Endothelial cell of umbilical vein (primary cell): ENCODE measurements at regions not wholly inside any gene's neighbourhood (a gene's known extent, or its start where the extent isn't known, plus 50 kb on each side); places are given as distances from the start of the nearest gene placed in this dataset.

ENCODE experiments used
- BruUV-seq: library from RNA; stranded (reverse); fragments of 400-500 nt; replicated peaks from 2 replicates; lab custom pipeline; 2021; lab: Mats Ljungman, UMichigan
- CTCF ChIA-PET: fragments of 300-600, 350-600 bp; sonication (Branson Sonifier 250); formaldehyde crosslinking; loops from one replicate; lab custom pipeline; 2021; ENCODE audit warnings: antibody characterized with exemption, inconsistent platforms; lab: Charles Lee
- POLR2A ChIA-PET: fragments of 300-600, 350-600 bp; sonication (Branson Sonifier 250); formaldehyde crosslinking; loops from one replicate; lab custom pipeline; 2021; ENCODE audit warnings: antibody characterized with exemption, inconsistent platforms; lab: Charles Lee
- DNase-seq: peaks from one replicate; pipeline ENCODE4 v3.0.0-alpha.2; 2011; ENCODE audit warnings: low read depth, low spot score
- FAIRE-seq: peaks from 2 replicates; lab custom pipeline; 2011; peaks lifted over from hg19 to GRCh38; lab: Jason Lieb, UNC
- H2AFZ ChIP-seq: 2 replicates; pipeline ENCODE4 v1.6.0; 2012; ENCODE audit warnings: low read depth, low read length, control low read depth, inconsistent platforms
- H3K27ac ChIP-seq: 2 replicates; pipeline ENCODE4 v1.5.1; 2011; ENCODE audit warnings: low read depth, mild to moderate bottlenecking, control low read depth, low read length, moderate library complexity; ENCODE audit not compliant: insufficient read depth
- H3K27me3 ChIP-seq, 2 experiments: 2 replicates each; pipeline versions ENCODE4 v1.6.0 to v1.6.1; 2011; ENCODE audit warnings: low read length in 2 of 2, mixed read lengths in 1 of 2; ENCODE audit not compliant: control insufficient read depth in 2 of 2, insufficient read depth in 2 of 2
- H3K36me3 ChIP-seq, 2 experiments: 2 replicates in 1 of 2; 3 replicates in 1 of 2; pipeline ENCODE4 v1.5.1; 2011; ENCODE audit warnings: low read length in 2 of 2, mild to moderate bottlenecking in 1 of 2, moderate library complexity in 1 of 2; ENCODE audit not compliant: control insufficient read depth in 2 of 2, insufficient read depth in 2 of 2; ENCODE audit errors: extremely low read depth in 1 of 2
- H3K4me1 ChIP-seq: 3 replicates; pipeline ENCODE4 v1.5.1; 2011; ENCODE audit warnings: mild to moderate bottlenecking, low read length; ENCODE audit not compliant: control insufficient read depth, insufficient read depth; ENCODE audit errors: extremely low read depth
- H3K4me2 ChIP-seq: 2 replicates; pipeline ENCODE4 v1.6.1; 2011; ENCODE audit warnings: low read length, control low read depth, mixed read lengths; ENCODE audit not compliant: insufficient read depth
- H3K4me3 ChIP-seq, 3 experiments: fragments of 200-600 bp in 1 of 3; sonication (generic), shearing (Covaris generic) in 1 of 3; replicated peaks in 1 of 3; 2 replicates each; pipeline ENCODE4 v1.5.1; 2011 to 2016; ENCODE audit warnings: control low read depth in 3 of 3, low read length in 3 of 3, mild to moderate bottlenecking in 2 of 3, inconsistent platforms in 1 of 3, low read depth in 1 of 3, moderate library complexity in 1 of 3; ENCODE audit not compliant: insufficient read depth in 1 of 3
- H3K79me2 ChIP-seq: 2 replicates; pipeline ENCODE4 v1.6.0; 2012; ENCODE audit warnings: low read length, inconsistent platforms; ENCODE audit not compliant: control insufficient read depth, insufficient read depth
- H3K9ac ChIP-seq: replicated peaks from 2 replicates; pipeline ENCODE3; 2011; ENCODE audit warnings: low read length, control low read depth; ENCODE audit not compliant: insufficient read depth; ENCODE audit errors: extremely low read depth
- H3K9me1 ChIP-seq: replicated peaks from 3 replicates; pipeline ENCODE4 v1.6.0; 2011; ENCODE audit warnings: mild to moderate bottlenecking, low read length; ENCODE audit not compliant: control insufficient read depth, insufficient read depth; ENCODE audit errors: extremely low read depth
- H3K9me3 ChIP-seq: replicated peaks from 2 replicates; pipeline ENCODE4 v1.5.1; 2012; ENCODE audit warnings: low read length, inconsistent platforms; ENCODE audit not compliant: control insufficient read depth, insufficient read depth
- H4K20me1 ChIP-seq: replicated peaks from 2 replicates; pipeline ENCODE3; 2011; ENCODE audit warnings: mild to moderate bottlenecking, low read length; ENCODE audit not compliant: control insufficient read depth, insufficient read depth; ENCODE audit errors: extremely low read depth
- CTCF ChIP-seq, 2 donors: IDR thresholded peaks; 1 replicate in 1 of 2; 2 replicates in 1 of 2; pipeline ENCODE4 v1.5.1; 2011; ENCODE audit warnings: low read length in 2 of 2, mild to moderate bottlenecking in 2 of 2, moderate library complexity in 2 of 2, control low read depth in 1 of 2, inconsistent platforms in 1 of 2, low read depth in 1 of 2; ENCODE audit not compliant: insufficient read depth in 1 of 2; ENCODE audit errors: extremely low read depth in 1 of 2
- EZH2 ChIP-seq: IDR thresholded peaks from 2 replicates; pipeline ENCODE4 v1.6.1; 2012; ENCODE audit warnings: borderline replicate concordance, low read depth, mild to moderate bottlenecking, moderate library complexity, low read length, inconsistent platforms; ENCODE audit not compliant: severe bottlenecking
- FOS ChIP-seq: IDR thresholded peaks from 2 replicates; pipeline ENCODE4 v1.6.1; 2011; ENCODE audit warnings: mild to moderate bottlenecking, low read length, moderate library complexity, borderline replicate concordance; ENCODE audit not compliant: insufficient read depth
- GATA2 ChIP-seq: IDR thresholded peaks from 2 replicates; pipeline ENCODE4 v1.7.0; 2011; ENCODE audit warnings: low read depth, mild to moderate bottlenecking, moderate library complexity, mixed read lengths, low read length; ENCODE audit not compliant: insufficient read length, insufficient read depth
- JUN ChIP-seq: IDR thresholded peaks from 2 replicates; pipeline ENCODE4 v1.6.1; 2011; ENCODE audit warnings: borderline replicate concordance, low read depth; ENCODE audit not compliant: insufficient read length, insufficient read depth
- MYC ChIP-seq: IDR thresholded peaks from one replicate; pipeline ENCODE4 v1.6.1; 2011; ENCODE audit warnings: mild to moderate bottlenecking, low read depth, low read length
- POLR2A ChIP-seq: IDR thresholded peaks from 2 replicates; pipeline ENCODE4 v1.6.1; 2012; ENCODE audit warnings: low read depth, mild to moderate bottlenecking, control low read depth, low read length
- POLR2AphosphoS5 ChIP-seq: IDR thresholded peaks from 2 replicates; pipeline ENCODE4 v1.6.1; 2012; ENCODE audit warnings: low read depth, mild to moderate bottlenecking, control low read depth, low read length, moderate library complexity; ENCODE audit not compliant: insufficient read depth
- dilution Hi-C: fragments of 300-500 bp; cut with MboI; formaldehyde crosslinking; loops from one replicate; pipeline ENCODE4 v1.15.0; 2019; ENCODE audit warnings: low sequenced_read_pairs; ENCODE audit not compliant: extremely low pct_ligation_motif_present
- intact Hi-C: fragments of 100-400 bp; cut with micrococcal nuclease; formaldehyde crosslinking; loops from one replicate; pipeline ENCODE4 v1.10.0; 2022
- TF ChIP-seq, protein P1 (sequence below): IDR thresholded peaks from 2 replicates; pipeline ENCODE4 v1.6.1; 2011; ENCODE audit not compliant: insufficient read depth, insufficient read length

DNA sequence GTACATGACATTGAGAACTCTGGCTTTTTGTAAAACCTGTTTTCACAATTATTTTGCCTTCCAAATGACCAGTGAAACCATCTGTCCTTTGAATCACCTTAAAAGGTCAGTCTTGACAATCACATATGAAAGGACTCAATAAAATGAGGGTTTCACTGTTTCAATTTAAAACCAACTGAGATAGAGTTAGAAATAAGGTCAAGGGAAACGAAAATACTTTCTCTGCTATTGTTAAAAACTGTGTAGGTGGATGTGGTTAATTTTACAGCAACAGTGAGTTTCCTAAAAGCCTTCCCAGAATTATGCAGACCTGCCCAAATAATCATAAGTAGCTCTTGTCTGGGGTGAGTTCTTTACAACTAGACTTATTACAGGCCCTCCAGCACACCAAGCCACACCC is 839.9 kb downstream of the RAB28 start:
- no peaks in the 10 kb centered on the region for H4K20me1 ChIP-seq
- intact Hi-C loops: no loop called here
- ChIA-PET POLR2A (no interaction called here), CTCF (no interaction called here)
- no peaks in the 10 kb centered on the region for H3K9me3 ChIP-seq
- H3K79me2 ChIP-seq: no peaks in the 10 kb centered on the region
- no peak for FAIRE-seq
- no peak for TF ChIP-seq POLR2A
- TF ChIP-seq, protein P1, sequence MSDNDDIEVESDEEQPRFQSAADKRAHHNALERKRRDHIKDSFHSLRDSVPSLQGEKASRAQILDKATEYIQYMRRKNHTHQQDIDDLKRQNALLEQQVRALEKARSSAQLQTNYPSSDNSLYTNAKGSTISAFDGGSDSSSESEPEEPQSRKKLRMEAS: no peak
- TF ChIP-seq MYC: no peak
- TF ChIP-seq JUN: no peak
- TF ChIP-seq CTCF (IDR thresholded peaks at IDR 0.05; ENCODE audit: extremely low read depth in 1 of 2, insufficient read depth in 1 of 2, low read depth in 1 of 2, low read length in 2 of 2): no peak
- no peak for TF ChIP-seq POLR2AphosphoS5
- TF ChIP-seq FOS: no peak
- TF ChIP-seq EZH2: no peak
- TF ChIP-seq GATA2: no peak
- H2AFZ ChIP-seq: no peak overlapping the region
- dilution Hi-C loops: no loop called here
- H3K9me1 ChIP-seq: no peaks in the 10 kb centered on the region
- no peaks in the 10 kb centered on the region for H3K4me1 ChIP-seq
- H3K27me3 ChIP-seq: no peaks in the 10 kb centered on the region
- no peak overlapping the region for H3K4me3 ChIP-seq
- H3K36me3 ChIP-seq: no peaks in the 10 kb centered on the region
- H3K27ac ChIP-seq: no peak overlapping the region
- no peak overlapping the region for H3K9ac ChIP-seq
- no peak for DNase-seq
- no TSS peak for BruUV-seq
- no peak overlapping the region for H3K4me2 ChIP-seq
